ENCODE measurements at regions not wholly inside any gene's neighbourhood (a gene's known extent, or its start where the extent isn't known, plus 50 kb on each side); places are given as distances from the start of the nearest gene placed in this dataset.

DNA sequence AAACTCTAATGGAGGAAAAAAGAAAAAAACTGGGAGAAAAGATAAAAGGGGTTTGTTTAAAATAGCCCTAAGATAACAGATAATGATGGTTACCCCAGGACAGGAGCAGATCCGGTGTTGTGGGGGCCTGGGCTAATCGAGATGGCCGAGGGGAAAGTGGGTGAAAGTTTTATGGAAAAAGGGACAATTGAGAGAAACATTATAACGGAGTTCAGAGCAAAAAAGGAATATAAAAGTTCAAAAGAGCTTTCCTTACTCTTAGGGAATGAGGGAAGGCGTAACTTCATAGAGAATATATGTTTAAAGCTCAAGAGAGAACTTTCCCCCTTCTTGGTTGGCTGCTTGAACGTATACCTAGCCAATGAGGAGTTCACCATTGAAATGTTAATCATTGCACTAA is 131.4 kb downstream of the BAMBI start:
- TF ChIP-seq CTCF (IDR thresholded peaks at IDR 0.05) = no peak
- TF ChIP-seq POLR2A (IDR thresholded peaks at IDR 0.05) = no peak
- no peak for TF ChIP-seq POLR2AphosphoS5 (IDR thresholded peaks at IDR 0.05; ENCODE audit: insufficient read depth in 1 of 2, low read depth in 1 of 2)
- no peak overlapping the region for H3K4me3 ChIP-seq
- H3K4me1 ChIP-seq = no peaks in the 10 kb centered on the region
- no peak for DNase-seq (ENCODE audit: extremely low spot score in 2 of 2)
- no peaks in the 10 kb centered on the region for H3K9me3 ChIP-seq
- H3K27ac ChIP-seq = no peak overlapping the region
- intact Hi-C loops (cut with DNase I) = loop anchor here (5.0 kb wide), 1 partner anchor 131 kb away; the partner anchor contains the start of gene BAMBI
- no peaks in the 10 kb centered on the region for H3K36me3 ChIP-seq
- no peaks in the 10 kb centered on the region for H3K27me3 ChIP-seq

- intact Hi-C loops (cut with DNase I) = no loop called here
- Histone ChIP-seq H3K9me3 (no peaks in the 10 kb centered on the region), H3K4me3 (no peak overlapping the region), H3K4me1 (no peaks in the 10 kb centered on the region), H3K27me3 (no peaks in the 10 kb centered on the region), H3K27ac (no peak overlapping the region), H3K36me3 (no peaks in the 10 kb centered on the region)
- peak in 1 of 2 donors; percentile 70 for DNase-seq (ENCODE audit: extremely low spot score in 2 of 2)
- TF ChIP-seq POLR2A (IDR thresholded peaks at IDR 0.05) (no peak), POLR2AphosphoS5 (IDR thresholded peaks at IDR 0.05; ENCODE audit: insufficient read depth in 1 of 2, low read depth in 1 of 2) (no peak)
Observed at GRCh38 chr10:28810057-28810870, 132.9 kb downstream of the BAMBI start.

DNA sequence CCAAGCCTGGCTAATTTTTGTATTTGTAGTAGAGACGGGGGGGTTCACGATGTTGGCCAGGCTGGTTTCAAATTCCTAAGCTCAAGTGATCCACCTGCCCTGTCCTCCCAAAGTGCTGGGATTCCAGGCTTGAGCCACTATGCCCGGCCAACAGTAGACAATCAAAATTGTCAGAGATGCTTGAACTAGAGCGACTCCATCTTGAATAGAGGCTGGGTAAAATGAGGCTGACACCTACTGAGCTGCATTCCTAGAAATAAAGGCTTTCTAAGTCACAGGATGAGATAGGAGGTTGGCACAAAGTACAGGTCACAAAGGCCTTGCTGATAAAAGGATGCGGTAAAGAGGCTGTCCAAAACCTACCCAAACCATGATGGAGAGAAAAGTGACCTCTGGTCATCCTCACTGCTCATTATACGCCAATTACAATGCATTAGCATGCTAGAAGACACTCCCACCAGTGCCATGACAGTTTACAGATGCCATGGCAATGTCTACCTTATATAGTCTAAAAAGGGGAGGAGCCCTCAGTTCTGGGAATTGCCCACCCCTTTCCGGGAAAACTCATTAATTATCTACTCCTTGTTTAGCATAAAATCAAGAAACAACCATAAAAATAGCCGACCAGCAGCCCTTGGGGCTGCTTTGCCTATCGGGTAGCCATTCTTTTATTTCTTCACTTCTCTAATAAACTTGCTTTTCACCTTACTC is 134.5 kb downstream of the BAMBI start:
- no peak overlapping the region for H3K27ac ChIP-seq
- peak in 1 of 2 donors; percentile 44 for DNase-seq (ENCODE audit: extremely low spot score in 2 of 2)
- H3K27me3 ChIP-seq = no peaks in the 10 kb centered on the region
- H3K9me3 ChIP-seq = no peaks in the 10 kb centered on the region
- TF ChIP-seq CTCF (IDR thresholded peaks at IDR 0.05) (no peak), POLR2AphosphoS5 (IDR thresholded peaks at IDR 0.05; ENCODE audit: insufficient read depth in 1 of 2, low read depth in 1 of 2) (no peak), POLR2A (IDR thresholded peaks at IDR 0.05) (no peak)
- no peak overlapping the region for H3K4me3 ChIP-seq
- no peaks in the 10 kb centered on the region for H3K36me3 ChIP-seq
- intact Hi-C loops (cut with DNase I) = no loop called here
- H3K4me1 ChIP-seq = no peaks in the 10 kb centered on the region

DNA sequence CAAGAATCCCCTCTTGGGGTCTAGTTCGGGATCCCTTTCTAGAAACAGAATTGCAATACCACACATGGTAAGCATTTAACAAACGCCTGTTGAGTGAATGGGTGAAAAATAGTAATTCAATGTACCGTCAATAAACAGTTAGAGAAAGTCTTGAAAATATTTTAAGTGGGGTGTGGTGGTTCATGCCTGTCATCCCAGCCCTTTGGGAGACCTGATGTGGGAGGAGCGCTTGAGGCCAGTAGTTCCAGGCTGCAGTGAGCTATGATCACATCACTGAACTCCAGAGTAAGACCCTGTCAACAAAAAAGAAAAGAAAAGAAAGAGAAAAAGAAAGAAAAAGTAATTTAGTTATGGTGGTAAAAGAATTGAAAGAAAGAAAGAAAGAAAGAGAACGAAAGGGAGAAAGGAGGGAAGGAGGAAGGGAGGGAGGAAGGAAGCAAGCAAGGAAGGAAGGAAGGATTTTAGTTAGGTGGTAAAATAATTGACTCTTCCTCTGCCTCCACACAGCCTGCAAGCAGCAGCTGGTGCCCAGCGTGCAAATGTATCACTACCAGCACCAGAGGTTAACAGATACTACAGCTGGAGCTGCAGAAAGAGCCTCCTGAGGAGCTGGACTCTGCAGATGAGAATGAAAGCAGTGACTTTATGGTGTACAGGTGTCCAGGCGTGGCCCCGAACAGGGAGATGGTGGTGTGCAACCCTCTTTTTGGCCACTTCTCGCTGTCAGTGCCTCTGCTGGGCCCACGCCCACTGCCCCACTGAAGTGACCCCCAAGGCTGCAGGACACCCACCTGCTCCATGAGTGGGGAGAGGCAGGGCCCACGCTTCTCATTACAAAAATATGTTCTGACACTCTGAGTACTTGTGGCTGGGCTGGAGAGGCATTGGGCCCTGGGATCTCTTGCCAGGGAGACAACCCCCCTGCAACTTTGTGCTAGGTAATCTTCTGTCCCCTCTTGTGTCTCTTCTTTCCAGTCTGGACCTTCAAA is 135.4 kb downstream of the BAMBI start:
- Histone ChIP-seq H3K4me1 (no peaks in the 10 kb centered on the region), H3K36me3 (no peaks in the 10 kb centered on the region), H3K9me3 (no peaks in the 10 kb centered on the region), H3K27ac (no peak overlapping the region), H3K4me3 (no peak overlapping the region), H3K27me3 (no peaks in the 10 kb centered on the region)
- TF ChIP-seq CTCF (IDR thresholded peaks at IDR 0.05) (no peak), POLR2AphosphoS5 (IDR thresholded peaks at IDR 0.05; ENCODE audit: insufficient read depth in 1 of 2, low read depth in 1 of 2) (no peak), POLR2A (IDR thresholded peaks at IDR 0.05) (no peak)
- DNase-seq (ENCODE audit: extremely low spot score in 2 of 2) = peak; percentile 58 to 70
- intact Hi-C loops (cut with DNase I) = no loop called here

DNA sequence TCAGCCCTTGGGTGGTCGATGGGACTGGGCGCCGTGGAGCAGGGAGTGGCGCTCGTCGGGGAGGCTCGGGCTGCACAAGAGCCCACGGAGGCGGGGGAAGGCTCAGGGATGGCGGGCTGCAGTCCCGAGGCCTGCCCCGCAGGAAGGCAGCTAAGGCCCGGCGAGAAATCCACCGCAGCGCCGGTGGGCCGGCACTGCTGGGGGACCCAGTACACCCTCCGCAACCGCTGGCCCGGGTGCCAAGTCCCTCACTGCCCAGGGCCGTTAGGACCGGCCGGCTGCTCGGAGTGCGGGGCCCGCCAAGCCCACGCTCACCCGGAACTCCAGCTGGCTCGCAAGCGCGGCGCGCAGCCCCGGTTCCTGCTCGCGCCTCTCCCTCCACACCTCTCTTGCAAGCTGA is 138.4 kb downstream of the BAMBI start:
- H3K27ac ChIP-seq = no peak overlapping the region
- TF ChIP-seq CTCF (IDR thresholded peaks at IDR 0.05) = no peak
- no peak for TF ChIP-seq POLR2AphosphoS5 (IDR thresholded peaks at IDR 0.05; ENCODE audit: insufficient read depth in 1 of 2, low read depth in 1 of 2)
- no peak for TF ChIP-seq POLR2A (IDR thresholded peaks at IDR 0.05)
- H3K4me3 ChIP-seq = no peak overlapping the region
- no peaks in the 10 kb centered on the region for H3K9me3 ChIP-seq
- no peaks in the 10 kb centered on the region for H3K36me3 ChIP-seq
- H3K4me1 ChIP-seq = peaks cover 5% of the 10 kb centered on the region
- H3K27me3 ChIP-seq = no peaks in the 10 kb centered on the region
- intact Hi-C loops (cut with DNase I) = no loop called here
- DNase-seq (ENCODE audit: extremely low spot score in 2 of 2) = peak; percentile 44 to 84
